ENCODE measurements at regions not wholly inside any gene's neighbourhood (a gene's known extent, or its start where the extent isn't known, plus 50 kb on each side); places are given as distances from the start of the nearest gene placed in this dataset.

DNA sequence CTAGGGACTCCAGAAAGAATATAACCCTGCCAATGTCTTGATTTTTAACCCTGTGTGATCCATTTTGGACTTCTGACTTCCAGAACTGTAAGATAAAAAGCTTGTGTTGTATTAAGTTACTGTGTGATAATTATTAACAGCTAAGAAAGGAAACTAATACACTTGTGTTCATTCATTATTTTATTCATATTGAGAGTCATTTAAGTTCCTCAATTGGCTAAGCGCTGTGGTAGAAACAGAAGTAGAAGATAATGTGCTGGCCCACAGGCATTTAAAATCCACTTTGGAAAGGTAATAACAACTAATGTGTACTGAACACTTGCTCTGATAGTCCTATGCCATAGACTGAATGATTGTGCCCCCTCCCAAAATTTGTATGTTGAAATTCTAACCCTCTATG, 471.7 kb upstream of the GHITM start:
- no peaks in the 10 kb centered on the region for H3K4me1 ChIP-seq (ENCODE audit: control insufficient read depth in 1 of 2, insufficient read depth in 2 of 2, low read length in 2 of 2)
- Mint-ChIP-seq H3K4me1 (no peaks in the 10 kb centered on the region), H3K9me3 (peaks cover 0 to 5% (median 0%) of the 10 kb centered on the region in 7 donors), H3K36me3 (no peaks in the 10 kb centered on the region), H3K27me3 (ENCODE audit: low read depth in 3 of 3) (no peaks in the 10 kb centered on the region), H3K4me3 (no peak overlapping the region), H3K27ac (no peak overlapping the region)
- no peak overlapping the region for H3K4me2 ChIP-seq (replicated peaks; ENCODE audit: extremely low read depth, low read length, poor library complexity, severe bottlenecking)
- H3K4me3 ChIP-seq (replicated peaks in 1 of 3; ENCODE audit: low read depth in 2 of 3, low read length in 3 of 3), result no peak overlapping the region
- no peak overlapping the region for H3K27ac ChIP-seq (ENCODE audit: low read depth in 1 of 2, low read length in 2 of 2)
- no peaks in the 10 kb centered on the region for H3K36me3 ChIP-seq (replicated peaks in 1 of 2; ENCODE audit: control insufficient read depth in 1 of 2, insufficient read depth in 2 of 2, low read length in 2 of 2)
- H4K20me1 ChIP-seq (ENCODE audit: insufficient read depth, low read length), result no peaks in the 10 kb centered on the region
- no CpG with 5 or more reads among the region's 1 CpG for WGBS (ENCODE audit: insufficient coverage)
- no peak overlapping the region for H3K9ac ChIP-seq (ENCODE audit: insufficient read depth, low read length, poor library complexity, severe bottlenecking)
- no peak for TF ChIP-seq CTCF (IDR thresholded peaks at IDR 0.05)
- no peak for DNase-seq
- H3K9me3 ChIP-seq (replicated peaks in 1 of 2; ENCODE audit: control insufficient read depth in 1 of 2, insufficient read depth in 1 of 2, low read length in 2 of 2), result no peaks in the 10 kb centered on the region
- H3K27me3 ChIP-seq (ENCODE audit: control insufficient read depth in 2 of 2, insufficient read depth in 2 of 2, low read length in 2 of 2), result no peaks in the 10 kb centered on the region
- H2AFZ ChIP-seq (ENCODE audit: insufficient read depth, low read depth, low read length, poor library complexity, severe bottlenecking), result no peak overlapping the region
- intact Hi-C loops (cut with micrococcal nuclease), result no loop called here
- H3K79me2 ChIP-seq (ENCODE audit: insufficient read depth, low read length), result no peaks in the 10 kb centered on the region

- TF ChIP-seq CTCF (IDR thresholded peaks at IDR 0.05), result no peak
- no peak overlapping the region for H2AFZ ChIP-seq (ENCODE audit: insufficient read depth, low read depth, low read length, poor library complexity, severe bottlenecking)
- no peaks in the 10 kb centered on the region for H3K27me3 ChIP-seq (ENCODE audit: control insufficient read depth in 2 of 2, insufficient read depth in 2 of 2, low read length in 2 of 2)
- no peak overlapping the region for H3K9ac ChIP-seq (ENCODE audit: insufficient read depth, low read length, poor library complexity, severe bottlenecking)
- no peak for DNase-seq
- H3K79me2 ChIP-seq (ENCODE audit: insufficient read depth, low read length), result no peaks in the 10 kb centered on the region
- Mint-ChIP-seq H3K27ac (no peak overlapping the region), H3K36me3 (no peaks in the 10 kb centered on the region), H3K27me3 (ENCODE audit: low read depth in 3 of 3) (peaks cover 0 to 3% (median 0%) of the 10 kb centered on the region in 3 donors), H3K4me3 (no peak overlapping the region), H3K9me3 (peaks cover 0 to 4% (median 0%) of the 10 kb centered on the region in 7 donors), H3K4me1 (no peaks in the 10 kb centered on the region)
- H4K20me1 ChIP-seq (ENCODE audit: insufficient read depth, low read length), result no peaks in the 10 kb centered on the region
- no peaks in the 10 kb centered on the region for H3K4me1 ChIP-seq (ENCODE audit: control insufficient read depth in 1 of 2, insufficient read depth in 2 of 2, low read length in 2 of 2)
- H3K27ac ChIP-seq (ENCODE audit: low read depth in 1 of 2, low read length in 2 of 2), result no peak overlapping the region
- intact Hi-C loops (cut with micrococcal nuclease), result no loop called here
- 83% methylated on average over 2 of the region's 3 CpGs for WGBS (ENCODE audit: insufficient coverage)
- no peak overlapping the region for H3K4me2 ChIP-seq (replicated peaks; ENCODE audit: extremely low read depth, low read length, poor library complexity, severe bottlenecking)
- no peak overlapping the region for H3K4me3 ChIP-seq (replicated peaks in 1 of 3; ENCODE audit: low read depth in 2 of 3, low read length in 3 of 3)
- no peaks in the 10 kb centered on the region for H3K36me3 ChIP-seq (replicated peaks in 1 of 2; ENCODE audit: control insufficient read depth in 1 of 2, insufficient read depth in 2 of 2, low read length in 2 of 2)
- H3K9me3 ChIP-seq (replicated peaks in 1 of 2; ENCODE audit: control insufficient read depth in 1 of 2, insufficient read depth in 1 of 2, low read length in 2 of 2), result no peaks in the 10 kb centered on the region
Observed at GRCh38 chr10:83673316-83673715, 466.0 kb upstream of the GHITM start.

Measured in CD14-positive monocyte (primary cell).